H1 (cell line): ENCODE measurements at regions not wholly inside any gene's neighbourhood (a gene's known extent, or its start where the extent isn't known, plus 50 kb on each side); places are given as distances from the start of the nearest gene placed in this dataset.

Experiments
- CTCF ChIA-PET: fragments of 300-600 bp; sonication (Branson Sonifier 250); formaldehyde crosslinking; loops from one replicate; lab custom pipeline; 2021; ENCODE audit not compliant: partially characterized antibody; lab: Charles Lee
- POLR2A ChIA-PET: fragments of 300-600 bp; sonication (Branson Sonifier 250); formaldehyde crosslinking; loops from one replicate; lab custom pipeline; 2021; ENCODE audit warnings: inconsistent platforms; ENCODE audit not compliant: partially characterized antibody; lab: Charles Lee
- DNase-seq, 2 experiments: peaks; one replicate each; pipeline versions ENCODE4 v3.0.0 to v3.0.0-alpha.2; 2010 to 2022; ENCODE audit warnings: low spot score in 2 of 2, low read depth in 1 of 2, mixed read lengths in 1 of 2
- FAIRE-seq: peaks from 2 replicates; lab custom pipeline; 2011; peaks lifted over from hg19 to GRCh38; lab: Jason Lieb, UNC
- H2AFZ ChIP-seq: 2 replicates; pipeline ENCODE4 v1.8.1; 2012; ENCODE audit warnings: low read length, inconsistent platforms
- H2AK5ac ChIP-seq: 2 replicates; pipeline ENCODE4 v1.6.1; 2013; ENCODE audit warnings: low read depth, low read length
- H2BK120ac ChIP-seq: replicated peaks from 2 replicates; pipeline ENCODE3; 2013; ENCODE audit warnings: low read depth, low read length, inconsistent platforms
- H2BK12ac ChIP-seq: 2 replicates; pipeline ENCODE4 v1.6.1; 2013; ENCODE audit warnings: low read depth, low read length
- H2BK15ac ChIP-seq: 2 replicates; pipeline ENCODE4 v1.6.1; 2013; ENCODE audit warnings: low read length
- H2BK20ac ChIP-seq: 2 replicates; pipeline ENCODE4 v1.6.1; 2013; ENCODE audit warnings: low read length
- H2BK5ac ChIP-seq: 2 replicates; pipeline ENCODE4 v1.6.1; 2013; ENCODE audit warnings: low read depth, low read length
- H3K14ac ChIP-seq: 2 replicates; pipeline ENCODE4 v1.6.1; 2013; ENCODE audit warnings: inconsistent platforms; ENCODE audit not compliant: insufficient read length
- H3K18ac ChIP-seq: 2 replicates; pipeline ENCODE4 v1.6.1; 2013; ENCODE audit warnings: low read length; ENCODE audit errors: extremely low read depth
- H3K23ac ChIP-seq: 2 replicates; pipeline ENCODE4 v1.6.1; 2013; ENCODE audit warnings: inconsistent platforms; ENCODE audit not compliant: insufficient read length
- H3K23me2 ChIP-seq: 2 replicates; pipeline ENCODE4 v1.6.1; 2013; ENCODE audit warnings: low read depth, low read length
- H3K27ac ChIP-seq: 2 replicates; pipeline ENCODE4 v1.6.1; 2011; ENCODE audit warnings: low read depth, low read length, inconsistent platforms
- H3K27me3 ChIP-seq, 4 experiments: replicated peaks in 1 of 4; 1 replicate in 1 of 4; 2 replicates in 3 of 4; pipeline versions ENCODE4 v1.6.1 to v1.8.1; 2011 to 2013; ENCODE audit warnings: low read length in 3 of 4, mild to moderate bottlenecking in 3 of 4, inconsistent platforms in 2 of 4, mixed read lengths in 2 of 4, moderate library complexity in 1 of 4; ENCODE audit not compliant: control insufficient read depth in 3 of 4, insufficient read depth in 3 of 4; ENCODE audit errors: extremely low read depth in 1 of 4
- H3K36me3 ChIP-seq, 4 experiments: 2 replicates each; pipeline versions ENCODE4 v1.6.1 to v1.8.1; 2011 to 2013; ENCODE audit warnings: mild to moderate bottlenecking in 4 of 4, low read length in 3 of 4, moderate library complexity in 2 of 4, control low read depth in 1 of 4, inconsistent platforms in 1 of 4; ENCODE audit not compliant: insufficient read depth in 4 of 4, control insufficient read depth in 2 of 4
- H3K4ac ChIP-seq: replicated peaks from 2 replicates; pipeline ENCODE3; 2013; ENCODE audit warnings: low read length, low read depth, mixed read lengths, inconsistent platforms; ENCODE audit not compliant: insufficient read length
- H3K4me1 ChIP-seq, 4 experiments: replicated peaks in 1 of 4; 1 replicate in 1 of 4; 2 replicates in 3 of 4; pipeline versions ENCODE4 v1.6.1 to v1.8.1; 2011 to 2013; ENCODE audit warnings: low read length in 3 of 4, inconsistent platforms in 2 of 4, mixed read lengths in 1 of 4; ENCODE audit not compliant: insufficient read depth in 4 of 4, control insufficient read depth in 3 of 4
- H3K4me2 ChIP-seq, 2 experiments: 2 replicates each; pipeline versions ENCODE4 v1.6.1 to v1.8.1; 2011 to 2013; ENCODE audit warnings: low read depth in 2 of 2, low read length in 2 of 2, control low read depth in 1 of 2, inconsistent platforms in 1 of 2, mild to moderate bottlenecking in 1 of 2; ENCODE audit not compliant: insufficient read depth in 1 of 2
- H3K4me3 ChIP-seq, 4 experiments: fragments of 200-600, 300-600 bp in 1 of 4; sonication (generic), shearing (Covaris generic), sonication (Bioruptor Twin) in 1 of 4; 2 replicates each; pipeline versions ENCODE4 v1.5.1 to v1.8.1; 2011 to 2016; ENCODE audit warnings: low read length in 4 of 4, low read depth in 3 of 4, control low read depth in 2 of 4, inconsistent platforms in 2 of 4, mild to moderate bottlenecking in 2 of 4, mixed read lengths in 1 of 4, moderate library complexity in 1 of 4; ENCODE audit not compliant: insufficient read depth in 2 of 4; ENCODE audit errors: extremely low read depth in 1 of 4
- H3K56ac ChIP-seq: replicated peaks from 2 replicates; pipeline ENCODE3; 2013; ENCODE audit warnings: low read depth, mild to moderate bottlenecking, mixed read lengths, low read length, inconsistent platforms; ENCODE audit not compliant: insufficient read length
- H3K79me1 ChIP-seq: 2 replicates; pipeline ENCODE4 v1.6.1; 2013; ENCODE audit warnings: low read depth, low read length, control low read depth
- H3K79me2 ChIP-seq, 2 experiments: 2 replicates each; pipeline versions ENCODE4 v1.6.1 to v1.8.1; 2012 to 2013; ENCODE audit warnings: low read length in 2 of 2, mild to moderate bottlenecking in 2 of 2, inconsistent platforms in 1 of 2; ENCODE audit not compliant: insufficient read depth in 2 of 2, control insufficient read depth in 1 of 2
- H3K9ac ChIP-seq, 4 experiments: replicated peaks in 1 of 4; 1 replicate in 1 of 4; 2 replicates in 3 of 4; pipeline versions ENCODE4 v1.6.1 to v1.8.1; 2011 to 2013; ENCODE audit warnings: low read depth in 3 of 4, low read length in 3 of 4, control low read depth in 2 of 4, mild to moderate bottlenecking in 2 of 4, moderate library complexity in 2 of 4, inconsistent platforms in 1 of 4; ENCODE audit errors: extremely low read depth in 1 of 4
- H3K9me3 ChIP-seq, 2 experiments: 2 replicates each; pipeline versions ENCODE4 v1.6.1 to v1.8.1; 2012 to 2013; ENCODE audit warnings: mild to moderate bottlenecking in 2 of 2, moderate library complexity in 2 of 2, control low read depth in 1 of 2, inconsistent platforms in 1 of 2, low read depth in 1 of 2, low read length in 1 of 2, mixed read lengths in 1 of 2; ENCODE audit not compliant: insufficient read depth in 2 of 2
- H4K20me1 ChIP-seq, 2 experiments: replicated peaks in 1 of 2; 2 replicates each; pipeline versions ENCODE3 to v1.8.1; 2011 to 2013; ENCODE audit warnings: inconsistent platforms in 2 of 2, low read length in 2 of 2, mild to moderate bottlenecking in 1 of 2; ENCODE audit not compliant: insufficient read depth in 2 of 2, control insufficient read depth in 1 of 2
- H4K5ac ChIP-seq: 2 replicates; pipeline ENCODE4 v1.6.1; 2013; ENCODE audit warnings: low read length, low read depth, mixed read lengths, inconsistent platforms; ENCODE audit not compliant: insufficient read length
- H4K8ac ChIP-seq: 2 replicates; pipeline ENCODE4 v1.8.0; 2013; ENCODE audit warnings: mild to moderate bottlenecking, moderate library complexity, low read length, inconsistent platforms; ENCODE audit not compliant: insufficient read depth; ENCODE audit errors: extremely low read depth
- H4K91ac ChIP-seq: replicated peaks from 2 replicates; pipeline ENCODE3; 2013; ENCODE audit warnings: low read length, mixed read lengths, inconsistent platforms; ENCODE audit not compliant: insufficient read length
- BCL11A ChIP-seq, 2 experiments: IDR thresholded peaks; one replicate each; pipeline ENCODE4 v1.6.1; 2011; ENCODE audit warnings: low read depth in 2 of 2, low read length in 2 of 2, mild to moderate bottlenecking in 2 of 2
- BRCA1 ChIP-seq: IDR thresholded peaks from 2 replicates; pipeline ENCODE4 v1.6.1; 2012; ENCODE audit warnings: low read depth, low read length, improper control_type of control experiment
- CHD2 ChIP-seq: IDR thresholded peaks from 2 replicates; pipeline ENCODE4 v1.6.1; 2012; ENCODE audit warnings: low read length, improper control_type of control experiment
- EGR1 ChIP-seq: IDR thresholded peaks from 2 replicates; pipeline ENCODE4 v1.6.1; 2011; ENCODE audit warnings: low read depth, low read length, borderline replicate concordance
- EP300 ChIP-seq, 2 experiments: IDR thresholded peaks; 1 replicate in 1 of 2; 2 replicates in 1 of 2; pipeline ENCODE4 v1.6.1; 2011 to 2012; ENCODE audit warnings: low read depth in 2 of 2, low read length in 2 of 2, mild to moderate bottlenecking in 2 of 2, borderline replicate concordance in 1 of 2, inconsistent platforms in 1 of 2, moderate library complexity in 1 of 2
- GTF2F1 ChIP-seq: IDR thresholded peaks from 2 replicates; pipeline ENCODE4 v1.6.1; 2012; ENCODE audit warnings: low read depth, low read length, improper control_type of control experiment, borderline replicate concordance
- NANOG ChIP-seq: IDR thresholded peaks from 2 replicates; pipeline ENCODE4 v1.6.1; 2011; ENCODE audit warnings: low read length, low read depth, mild to moderate bottlenecking, inconsistent platforms; ENCODE audit not compliant: insufficient read depth, poor library complexity, severe bottlenecking
- NRF1 ChIP-seq: IDR thresholded peaks from 2 replicates; pipeline ENCODE4 v1.6.1; 2011; ENCODE audit warnings: mild to moderate bottlenecking, low read depth, low read length, improper control_type of control experiment
- RFX5 ChIP-seq: IDR thresholded peaks from 2 replicates; pipeline ENCODE4 v1.6.1; 2011; ENCODE audit warnings: low read depth, low read length, improper control_type of control experiment, borderline replicate concordance
- RNF2 ChIP-seq: fragments of 200-900, 300-1000 bp; sonication (generic); IDR thresholded peaks from 2 replicates; pipeline ENCODE4 v1.7.1; 2016; ENCODE audit warnings: borderline replicate concordance, low read depth, mild to moderate bottlenecking, antibody characterized with exemption, low read length; ENCODE audit not compliant: poor library complexity, severe bottlenecking; ENCODE audit errors: missing control alignments
- SRF ChIP-seq: IDR thresholded peaks from 2 replicates; pipeline ENCODE4 v1.6.1; 2011; ENCODE audit warnings: mild to moderate bottlenecking, low read depth, low read length, moderate library complexity
- TEAD4 ChIP-seq: IDR thresholded peaks from 2 replicates; pipeline ENCODE4 v1.6.1; 2012; ENCODE audit warnings: low read depth, low read length, inconsistent platforms, mixed read lengths
- whole genome bisulfite sequencing, 2 experiments: shearing (Covaris generic) in 1 of 2; methylation state at CpG; one replicate each; pipeline versions ENCODE4 v1.1.6 to v1.1.7; 2013 to 2015; ENCODE audit warnings: low lambda C conversion rate in 2 of 2, mixed read lengths in 2 of 2, inconsistent platforms in 1 of 2, low coverage in 1 of 2, missing lambda C conversion rate in 1 of 2; ENCODE audit not compliant: insufficient replicate concordance in 2 of 2, insufficient coverage in 1 of 2, insufficient read length in 1 of 2; ENCODE audit errors: extremely low coverage in 1 of 2, missing lambda C conversion rate in 1 of 2; 5-methylcytosine and 5-hydroxymethylcytosine counted together

DNA sequence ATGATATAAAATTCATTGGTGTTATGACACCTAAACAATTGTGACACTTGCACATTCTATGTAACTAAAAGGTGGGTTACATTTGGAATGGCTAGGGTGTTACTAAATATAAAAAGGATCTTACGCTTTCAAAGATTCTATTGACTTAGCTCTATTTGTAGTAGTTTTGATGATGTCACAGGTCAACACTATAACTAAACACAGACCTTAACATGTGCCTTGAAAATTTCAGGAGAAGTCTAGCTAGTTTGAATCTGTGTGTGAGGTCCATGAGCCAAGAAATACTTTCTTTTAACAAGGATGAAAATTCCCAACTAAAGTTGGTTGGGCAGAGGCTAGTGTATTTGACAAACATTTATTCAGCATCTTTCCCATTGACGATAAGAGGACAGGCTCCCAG, 298.0 kb downstream of the GPAT3 start:
- Histone ChIP-seq H4K91ac (no peak overlapping the region), H2BK15ac (no peak overlapping the region), H2BK120ac (no peak overlapping the region), H3K4me3 (no peak overlapping the region), H2BK20ac (no peak overlapping the region), H3K9ac (no peak overlapping the region), H3K9me3 (no peaks in the 10 kb centered on the region), H3K4me1 (no peaks in the 10 kb centered on the region), H3K4ac (no peak overlapping the region), H2BK5ac (no peak overlapping the region), H3K79me2 (no peaks in the 10 kb centered on the region), H3K18ac (no peak overlapping the region), H2BK12ac (no peak overlapping the region), H3K23ac (no peak overlapping the region)
- no peak for FAIRE-seq
- no peak for DNase-seq
- POLR2A ChIA-PET, result no interaction called here
- CTCF ChIA-PET, result interaction anchor here (0.9 kb wide), 1 partner anchor 44 kb away, joined by 3 read pairs; no protein-coding TSS in a partner anchor
- no peak for TF ChIP-seq BCL11A (IDR thresholded peaks at IDR 0.05; ENCODE audit: low read depth in 2 of 2, low read length in 2 of 2)
- TF ChIP-seq BRCA1, result no peak
- TF ChIP-seq NANOG, result no peak
- no peak for TF ChIP-seq SRF
- TF ChIP-seq TEAD4, result no peak
- no peak for TF ChIP-seq GTF2F1
- no peak for TF ChIP-seq CHD2
- no peak for TF ChIP-seq EP300 (IDR thresholded peaks at IDR 0.05; ENCODE audit: borderline replicate concordance in 1 of 2, low read depth in 2 of 2, low read length in 2 of 2)
- no peak for TF ChIP-seq NRF1
- TF ChIP-seq RFX5, result no peak
- no peak for TF ChIP-seq EGR1
- no peak for TF ChIP-seq RNF2
- TF ChIP-seq, all 59 proteins: peak for 0
- H3K23me2 ChIP-seq, result no peaks in the 10 kb centered on the region
- H3K56ac ChIP-seq, result no peak overlapping the region
- H2AFZ ChIP-seq, result no peak overlapping the region
- no peak overlapping the region for H2AK5ac ChIP-seq
- WGBS, 2 experiments, result 93% methylated on average over 2 of the region's 2 CpGs; no CpG with 5 or more reads in 1 of the 2 experiments
- H3K27ac ChIP-seq, result no peak overlapping the region
- no peaks in the 10 kb centered on the region for H3K27me3 ChIP-seq
- no peak overlapping the region for H4K8ac ChIP-seq
- no peaks in the 10 kb centered on the region for H4K20me1 ChIP-seq
- H3K36me3 ChIP-seq, result no peaks in the 10 kb centered on the region
- no peak overlapping the region for H4K5ac ChIP-seq
- no peaks in the 10 kb centered on the region for H3K79me1 ChIP-seq
- H3K4me2 ChIP-seq, result no peak overlapping the region
- H3K14ac ChIP-seq, result no peak overlapping the region
